ENCODE measurements at regions not wholly inside any gene's neighbourhood (a gene's known extent, or its start where the extent isn't known, plus 50 kb on each side); places are given as distances from the start of the nearest gene placed in this dataset.

- DNase-seq: no peak
- H3K9me3 Mint-ChIP-seq (ENCODE audit: low read depth, unreplicated experiment): no peaks in the 10 kb centered on the region
- no TSS peak for BruUV-seq (replicated peaks)
- no peaks in the 10 kb centered on the region for H3K4me1 Mint-ChIP-seq (ENCODE audit: low read depth, unreplicated experiment)
- H3K36me3 Mint-ChIP-seq (ENCODE audit: insufficient read depth, unreplicated experiment): no peaks in the 10 kb centered on the region
- no peaks in the 10 kb centered on the region for H3K27me3 Mint-ChIP-seq (ENCODE audit: unreplicated experiment)
- TF ChIP-seq, protein P1, sequence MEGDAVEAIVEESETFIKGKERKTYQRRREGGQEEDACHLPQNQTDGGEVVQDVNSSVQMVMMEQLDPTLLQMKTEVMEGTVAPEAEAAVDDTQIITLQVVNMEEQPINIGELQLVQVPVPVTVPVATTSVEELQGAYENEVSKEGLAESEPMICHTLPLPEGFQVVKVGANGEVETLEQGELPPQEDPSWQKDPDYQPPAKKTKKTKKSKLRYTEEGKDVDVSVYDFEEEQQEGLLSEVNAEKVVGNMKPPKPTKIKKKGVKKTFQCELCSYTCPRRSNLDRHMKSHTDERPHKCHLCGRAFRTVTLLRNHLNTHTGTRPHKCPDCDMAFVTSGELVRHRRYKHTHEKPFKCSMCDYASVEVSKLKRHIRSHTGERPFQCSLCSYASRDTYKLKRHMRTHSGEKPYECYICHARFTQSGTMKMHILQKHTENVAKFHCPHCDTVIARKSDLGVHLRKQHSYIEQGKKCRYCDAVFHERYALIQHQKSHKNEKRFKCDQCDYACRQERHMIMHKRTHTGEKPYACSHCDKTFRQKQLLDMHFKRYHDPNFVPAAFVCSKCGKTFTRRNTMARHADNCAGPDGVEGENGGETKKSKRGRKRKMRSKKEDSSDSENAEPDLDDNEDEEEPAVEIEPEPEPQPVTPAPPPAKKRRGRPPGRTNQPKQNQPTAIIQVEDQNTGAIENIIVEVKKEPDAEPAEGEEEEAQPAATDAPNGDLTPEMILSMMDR (IDR thresholded peaks at IDR 0.05; ENCODE audit: unreplicated experiment): no peak
- no peak overlapping the region for H3K4me3 Mint-ChIP-seq (ENCODE audit: low read depth, unreplicated experiment)
- H3K27ac Mint-ChIP-seq (ENCODE audit: unreplicated experiment): no peak overlapping the region
- intact Hi-C loops (cut with micrococcal nuclease; ENCODE audit: unreplicated experiment): no loop called here
- CTCF ChIA-PET: no interaction called here
Measured at GRCh38 chr5:99099691-99100090, 170.9 kb upstream of the CHD1 start.

DNA sequence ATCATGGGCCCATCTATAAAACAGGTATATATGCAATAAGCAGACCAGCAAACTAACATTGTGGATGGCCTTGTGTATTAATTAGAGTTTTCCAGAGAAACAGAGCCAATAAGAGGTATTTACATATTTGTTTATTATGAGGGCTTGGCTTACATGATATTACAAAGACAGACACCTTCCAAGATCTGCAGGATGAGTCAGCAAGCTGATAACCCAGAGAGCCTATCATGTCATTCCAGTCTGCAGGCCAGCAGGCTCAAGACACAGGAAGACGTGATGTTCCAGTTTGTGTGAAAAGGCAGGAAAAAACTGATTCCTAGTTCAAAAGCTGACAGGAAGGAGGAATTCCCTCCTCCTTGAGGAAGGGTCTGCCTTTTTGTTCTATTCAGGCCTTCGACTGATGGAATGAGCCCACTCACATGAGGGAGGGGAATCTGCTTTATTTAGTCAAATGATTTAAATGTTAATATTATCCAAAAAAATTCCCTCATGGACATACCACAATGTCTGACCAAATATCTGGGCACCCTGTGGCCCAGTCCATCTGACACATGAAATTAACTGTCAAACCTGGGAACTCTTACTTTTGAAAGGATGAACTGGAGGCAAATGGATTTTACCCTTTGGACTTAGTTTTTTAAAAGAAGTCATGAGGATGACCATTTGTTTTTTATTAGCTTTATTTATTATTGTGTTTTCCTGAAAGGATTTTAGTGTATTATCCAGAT is 161.2 kb upstream of the CHD1 start:
- Mint-ChIP-seq H3K27ac (ENCODE audit: unreplicated experiment) (no peak overlapping the region), H3K36me3 (ENCODE audit: insufficient read depth, unreplicated experiment) (no peaks in the 10 kb centered on the region), H3K9me3 (ENCODE audit: low read depth, unreplicated experiment) (no peaks in the 10 kb centered on the region), H3K4me1 (ENCODE audit: low read depth, unreplicated experiment) (no peaks in the 10 kb centered on the region), H3K4me3 (ENCODE audit: low read depth, unreplicated experiment) (no peak overlapping the region), H3K27me3 (ENCODE audit: unreplicated experiment) (no peaks in the 10 kb centered on the region)
- TF ChIP-seq, protein P1 (IDR thresholded peaks at IDR 0.05; ENCODE audit: unreplicated experiment): no peak
- no peak for DNase-seq
- no TSS peak for BruUV-seq (replicated peaks)
- intact Hi-C loops (cut with micrococcal nuclease; ENCODE audit: unreplicated experiment): no loop called here
- CTCF ChIA-PET: no interaction called here

DNA sequence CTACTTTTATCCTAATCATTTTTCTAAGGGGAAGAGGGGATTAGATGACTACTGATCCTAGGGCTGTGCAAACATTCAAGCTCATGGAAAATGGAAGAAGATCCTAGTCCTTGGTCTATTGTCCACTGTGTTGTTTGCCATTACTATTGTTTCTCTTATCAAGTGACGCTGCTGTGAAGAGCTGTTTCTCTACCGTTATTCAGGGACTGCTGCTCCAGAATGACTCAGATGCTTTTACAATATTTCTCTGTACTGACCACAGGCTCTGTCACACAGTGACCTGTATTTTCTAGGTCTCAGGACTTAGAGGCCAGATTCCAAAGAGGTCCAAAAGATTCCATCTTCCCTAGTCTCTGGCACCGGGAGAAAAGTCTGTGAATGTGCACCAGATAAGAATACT is 159.5 kb upstream of the CHD1 start:
- Mint-ChIP-seq H3K9me3 (ENCODE audit: low read depth, unreplicated experiment) (no peaks in the 10 kb centered on the region), H3K36me3 (ENCODE audit: insufficient read depth, unreplicated experiment) (no peaks in the 10 kb centered on the region), H3K4me1 (ENCODE audit: low read depth, unreplicated experiment) (no peaks in the 10 kb centered on the region), H3K27ac (ENCODE audit: unreplicated experiment) (no peak overlapping the region), H3K4me3 (ENCODE audit: low read depth, unreplicated experiment) (no peak overlapping the region), H3K27me3 (ENCODE audit: unreplicated experiment) (no peaks in the 10 kb centered on the region)
- TF ChIP-seq, protein P1 (IDR thresholded peaks at IDR 0.05; ENCODE audit: unreplicated experiment): no peak
- CTCF ChIA-PET: no interaction called here
- DNase-seq: no peak
- intact Hi-C loops (cut with micrococcal nuclease; ENCODE audit: unreplicated experiment): no loop called here
- BruUV-seq (replicated peaks): no TSS peak

DNA sequence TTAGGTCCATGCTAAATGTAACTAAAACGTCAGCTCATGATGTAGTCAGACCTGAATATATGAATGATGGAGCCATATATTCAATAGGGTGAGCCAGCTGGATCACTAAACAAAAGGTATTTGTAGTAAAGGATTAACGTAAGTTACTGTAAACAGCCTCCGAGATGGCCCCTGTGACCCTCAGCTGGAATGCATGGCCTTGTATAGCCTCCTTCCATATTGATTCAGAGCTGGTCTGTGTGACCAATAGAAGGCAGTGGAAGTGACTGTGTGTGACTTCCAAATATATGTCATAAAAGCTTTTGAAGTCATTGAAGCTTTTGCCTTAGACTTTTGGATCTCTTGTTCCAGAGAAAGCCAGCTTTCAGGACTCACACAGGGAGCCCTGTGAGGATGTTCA is 154.4 kb upstream of the CHD1 start:
- TF ChIP-seq, protein P1 (IDR thresholded peaks at IDR 0.05; ENCODE audit: unreplicated experiment): no peak
- no peak overlapping the region for H3K27ac Mint-ChIP-seq (ENCODE audit: unreplicated experiment)
- intact Hi-C loops (cut with micrococcal nuclease; ENCODE audit: unreplicated experiment): no loop called here
- H3K4me3 Mint-ChIP-seq (ENCODE audit: low read depth, unreplicated experiment): no peak overlapping the region
- CTCF ChIA-PET: interaction anchor here (0.5 kb wide), 1 partner anchor 21 kb away, joined by 5 read pairs; no protein-coding TSS in a partner anchor
- no peak for DNase-seq
- BruUV-seq (replicated peaks): no TSS peak
- no peaks in the 10 kb centered on the region for H3K9me3 Mint-ChIP-seq (ENCODE audit: low read depth, unreplicated experiment)
- no peaks in the 10 kb centered on the region for H3K4me1 Mint-ChIP-seq (ENCODE audit: low read depth, unreplicated experiment)
- no peaks in the 10 kb centered on the region for H3K27me3 Mint-ChIP-seq (ENCODE audit: unreplicated experiment)
- no peaks in the 10 kb centered on the region for H3K36me3 Mint-ChIP-seq (ENCODE audit: insufficient read depth, unreplicated experiment)
